ENCODE measurements at regions not wholly inside any gene's neighbourhood (a gene's known extent, or its start where the extent isn't known, plus 50 kb on each side); places are given as distances from the start of the nearest gene placed in this dataset.

GRCh38 chr2:180366481-180366880 is 359.4 kb upstream of the CWC22 start:
- DNase-seq (ENCODE audit: low read depth) = no peak

DNA sequence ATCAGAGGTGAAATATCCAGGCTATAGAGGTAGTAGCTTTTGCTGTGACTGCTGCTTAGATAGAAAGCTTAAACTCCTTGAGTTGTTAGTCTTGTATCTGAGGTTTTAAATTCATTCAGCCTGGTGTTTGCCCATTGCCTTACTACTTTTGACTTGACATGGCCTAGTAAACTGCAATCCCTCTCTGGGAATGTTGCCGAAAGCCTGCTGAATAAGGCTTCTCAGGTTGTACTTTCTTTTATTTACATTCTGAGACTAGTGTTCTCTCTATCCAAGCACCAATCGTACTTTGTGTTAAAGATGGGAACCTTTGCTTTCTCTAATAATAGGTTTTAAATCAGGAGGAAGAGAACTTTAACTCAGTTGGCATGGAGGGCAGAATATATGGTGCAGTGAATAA is 357.6 kb upstream of the CWC22 start:
- DNase-seq (ENCODE audit: low read depth) = no peak

- DNase-seq (ENCODE audit: low read depth) = no peak
Measured at GRCh38 chr2:180360283-180360618, 353.2 kb upstream of the CWC22 start.

DNA sequence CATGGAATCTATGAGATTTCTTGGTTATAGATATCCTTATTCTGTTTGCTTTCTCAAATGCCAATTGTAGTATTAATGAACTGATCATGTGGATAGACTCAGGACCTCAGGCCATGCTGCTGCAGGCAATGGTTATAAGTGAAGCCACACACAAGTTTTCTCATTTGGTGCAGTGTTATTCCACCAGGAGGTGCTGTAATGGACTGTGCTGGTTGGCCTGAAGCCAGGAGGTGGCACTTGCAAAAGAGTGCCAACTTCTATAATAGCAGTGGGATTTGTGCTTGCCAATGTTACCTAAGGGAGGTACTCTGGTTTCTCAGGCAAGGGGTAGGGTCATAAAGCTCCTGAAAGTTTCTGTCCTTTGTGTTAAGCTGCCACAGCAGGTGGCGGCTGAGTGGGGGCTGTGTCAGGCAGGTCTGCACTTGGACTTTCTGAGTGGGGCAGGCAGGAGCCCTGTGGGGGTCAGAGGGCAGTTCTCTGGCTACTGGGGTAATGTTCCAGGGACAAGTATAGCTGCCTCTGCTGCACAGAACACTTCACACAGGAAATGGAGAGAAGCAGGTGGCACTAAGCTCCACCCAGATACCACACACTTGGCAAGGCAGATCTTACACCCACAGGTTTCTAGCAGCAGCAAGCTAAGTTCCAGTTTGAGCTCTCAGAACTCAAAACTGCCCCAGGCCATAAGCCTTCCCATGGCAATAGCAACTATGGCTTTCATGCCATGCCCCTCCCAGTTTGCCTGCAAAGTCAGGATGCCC is 352.6 kb upstream of the CWC22 start:
- no peak for DNase-seq (ENCODE audit: low read depth)

GRCh38 chr2:180358458-180358857 is 351.4 kb upstream of the CWC22 start:
- DNase-seq (ENCODE audit: low read depth) = no peak

- DNase-seq (ENCODE audit: low read depth) = no peak
Measured at GRCh38 chr2:180356676-180357075, 349.6 kb upstream of the CWC22 start.

DNA sequence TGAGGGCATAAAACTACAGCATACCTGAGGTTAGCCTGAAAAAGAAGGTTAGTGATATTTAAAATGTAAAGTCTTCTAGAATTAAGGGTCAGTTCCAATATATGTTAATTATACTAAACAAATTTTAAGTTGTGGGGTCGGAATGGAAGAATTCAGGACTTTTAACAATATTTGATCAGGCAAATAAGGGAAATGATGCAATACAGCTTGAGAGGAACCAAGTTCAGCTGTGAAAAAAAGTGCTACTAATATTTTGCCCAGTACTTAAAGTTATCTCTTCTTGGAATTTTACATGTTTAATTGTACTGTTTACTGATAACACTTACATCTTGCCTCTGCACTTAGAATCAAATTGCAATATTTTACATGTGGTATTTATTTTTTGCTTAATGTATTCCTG is 345.5 kb upstream of the CWC22 start:
- no peak for DNase-seq (ENCODE audit: low read depth)

GRCh38 chr2:180349809-180350208 is 342.7 kb upstream of the CWC22 start:
- DNase-seq (ENCODE audit: low read depth) = no peak

GRCh38 chr2:180343528-180344345 is 336.6 kb upstream of the CWC22 start:
- DNase-seq (ENCODE audit: low read depth) = no peak

- no peak for DNase-seq (ENCODE audit: low read depth)
Measured at GRCh38 chr2:180337136-180337535, 330.0 kb upstream of the CWC22 start.

- DNase-seq (ENCODE audit: low read depth) = no peak
Measured at GRCh38 chr2:180336550-180336949, 329.5 kb upstream of the CWC22 start.

DNA sequence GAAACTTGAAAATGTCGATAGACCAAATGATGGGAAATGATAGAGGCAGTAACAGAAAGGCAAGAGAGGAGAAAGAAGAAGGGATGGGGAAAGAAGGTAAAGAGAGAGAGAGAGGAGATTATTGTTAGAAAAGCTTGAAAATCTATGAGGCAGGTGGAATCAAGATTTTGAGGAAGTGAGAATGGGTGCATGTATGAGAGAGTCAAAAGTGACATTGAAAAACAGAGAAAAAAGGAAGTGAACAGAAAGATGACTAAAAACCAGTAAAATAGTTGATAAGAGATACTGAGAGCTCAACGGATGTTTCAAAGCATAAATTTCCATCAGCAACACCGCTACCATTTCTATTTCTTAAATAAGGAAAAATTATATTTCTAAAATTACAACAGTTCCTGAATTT is 327.4 kb upstream of the CWC22 start:
- no peak for DNase-seq (ENCODE audit: low read depth)

DNA sequence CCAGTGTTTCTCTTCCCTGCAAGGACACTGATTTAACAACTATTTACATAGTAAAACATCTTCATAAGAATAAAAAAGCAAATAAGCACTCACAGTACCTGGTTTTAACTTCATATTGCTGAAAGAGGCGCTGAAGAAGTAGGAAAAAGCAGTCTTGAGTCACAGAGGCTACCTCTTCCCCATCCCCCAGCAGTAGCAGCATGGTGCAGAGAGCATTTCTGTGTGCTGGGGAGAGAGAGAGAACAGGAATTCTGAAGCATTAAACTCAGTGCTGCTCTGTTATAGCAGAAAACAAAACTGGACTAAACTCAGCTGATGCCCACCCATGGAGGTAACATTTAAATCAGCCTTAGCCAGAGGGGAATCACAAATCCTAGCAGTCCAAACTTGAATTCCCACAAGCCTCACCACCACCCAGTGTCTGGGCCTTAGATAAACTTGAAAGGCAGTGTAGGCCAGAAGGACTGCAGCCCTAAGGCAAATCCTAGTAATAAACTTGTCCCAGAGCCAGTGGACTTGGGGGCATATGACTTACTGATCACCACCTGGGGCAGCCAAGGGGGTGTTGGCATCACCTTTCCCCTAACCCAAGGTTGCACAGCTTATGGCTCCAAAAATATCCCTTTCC is 321.8 kb upstream of the CWC22 start:
- DNase-seq (ENCODE audit: low read depth) = no peak

GRCh38 chr2:180327185-180327584 is 320.1 kb upstream of the CWC22 start:
- DNase-seq (ENCODE audit: low read depth) = no peak

- DNase-seq (ENCODE audit: low read depth) = no peak
Measured at GRCh38 chr2:180325416-180326120, 318.5 kb upstream of the CWC22 start.

DNA sequence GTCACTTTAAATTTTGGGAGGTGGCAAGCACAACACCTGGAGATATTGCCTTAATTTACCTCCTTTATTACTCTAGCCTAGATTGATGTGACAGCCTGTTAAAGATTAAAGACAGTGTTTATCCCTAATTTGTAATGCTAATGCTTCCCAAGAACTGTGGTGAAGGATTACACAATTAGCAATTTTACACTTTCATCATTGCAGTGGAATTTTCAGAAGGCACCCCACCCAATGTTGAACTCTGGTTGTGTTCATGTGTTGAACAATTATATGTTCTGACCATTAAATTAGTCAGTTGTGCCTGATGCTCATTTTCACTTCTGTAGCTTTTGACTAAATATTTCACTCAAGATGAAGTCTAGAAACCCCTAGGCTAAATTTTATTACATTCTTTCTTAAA is 317.1 kb upstream of the CWC22 start:
- no peak for DNase-seq (ENCODE audit: low read depth)

GRCh38 chr2:180322781-180323180 is 315.7 kb upstream of the CWC22 start:
- DNase-seq (ENCODE audit: low read depth) = no peak

DNA sequence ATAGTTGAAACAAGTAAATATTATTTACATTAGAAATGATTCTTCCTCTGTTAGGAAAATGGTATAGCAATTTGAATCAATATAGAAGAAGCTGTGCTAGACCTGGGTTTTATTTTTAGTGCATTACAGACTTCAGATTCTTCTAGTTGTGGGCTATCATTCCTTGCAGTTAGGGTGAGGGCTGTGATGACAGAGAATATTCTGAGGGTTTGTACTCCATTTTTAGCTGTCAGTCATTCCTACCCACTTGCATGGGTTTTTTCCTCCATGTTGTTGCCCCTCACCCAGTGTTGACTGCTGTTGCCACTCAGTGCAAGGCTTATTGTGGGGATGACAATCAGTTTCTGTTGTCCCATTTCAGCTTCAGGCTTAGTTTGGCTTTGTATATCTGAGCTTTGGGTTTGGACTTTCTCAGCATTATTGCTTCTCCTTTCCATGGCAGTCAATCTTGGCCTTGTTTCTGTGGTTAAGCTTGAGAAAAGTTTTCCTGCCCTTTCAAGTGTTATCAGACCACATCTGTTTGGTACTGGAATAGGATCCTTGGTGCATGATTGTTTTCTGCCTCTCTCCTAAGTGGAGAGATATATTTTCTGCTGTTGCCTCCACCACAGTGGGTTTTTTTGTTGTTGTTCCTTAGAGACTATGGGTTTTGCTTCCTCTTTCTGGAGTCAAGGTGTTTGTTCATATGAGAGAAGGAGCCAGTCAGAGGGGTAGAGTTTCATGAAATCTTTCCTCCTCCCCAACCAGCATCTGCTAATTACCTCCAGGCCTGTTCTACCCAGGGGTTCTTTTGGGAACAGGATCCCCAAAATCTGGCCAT is 312.7 kb upstream of the CWC22 start:
- no peak for DNase-seq (ENCODE audit: low read depth)

GRCh38 chr2:180314086-180314485 is 307.0 kb upstream of the CWC22 start:
- no peak for DNase-seq (ENCODE audit: low read depth)

- no peak for DNase-seq (ENCODE audit: low read depth)
Measured at GRCh38 chr2:180312542-180312941, 305.4 kb upstream of the CWC22 start.

- DNase-seq (ENCODE audit: low read depth) = no peak
Measured at GRCh38 chr2:180307096-180307495, 300.0 kb upstream of the CWC22 start.

- DNase-seq (ENCODE audit: low read depth) = no peak
Measured at GRCh38 chr2:180306346-180306745, 299.2 kb upstream of the CWC22 start.

All from T follicular helper cell (primary cell).